ENCODE measurements at regions not wholly inside any gene's neighbourhood (a gene's known extent, or its start where the extent isn't known, plus 50 kb on each side); places are given as distances from the start of the nearest gene placed in this dataset.

DNA sequence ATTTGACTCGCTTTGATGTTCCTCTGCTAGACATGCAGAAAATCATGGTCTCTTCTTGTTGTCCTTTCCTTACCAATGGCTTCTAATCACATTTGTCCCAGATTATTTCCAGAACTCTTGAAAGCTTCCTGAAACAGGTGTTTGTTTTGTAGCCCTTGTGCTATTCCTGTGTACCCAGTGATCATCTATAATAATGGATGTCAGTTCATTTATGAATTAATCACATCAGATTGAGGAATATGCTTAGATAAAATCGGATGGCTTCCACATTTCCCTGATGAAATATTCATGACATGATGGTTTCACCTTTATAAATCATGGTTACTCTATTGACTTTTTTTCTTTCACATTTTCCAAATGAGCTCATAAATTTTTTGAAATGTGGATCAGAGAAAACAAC is 359.0 kb upstream of the DMAC1 start:
- no peaks in the 10 kb centered on the region for H3K4me1 Mint-ChIP-seq
- no peaks in the 10 kb centered on the region for H3K36me3 Mint-ChIP-seq
- no peak for DNase-seq
- no peak overlapping the region for H3K4me3 Mint-ChIP-seq
- no peaks in the 10 kb centered on the region for H3K27me3 Mint-ChIP-seq
- CTCF ChIA-PET: interaction anchor here (0.6 kb wide), 1 partner anchor 310 kb away, joined by 3 read pairs; no protein-coding TSS in a partner anchor
- H3K9me3 Mint-ChIP-seq: no peaks in the 10 kb centered on the region
- H3K27ac Mint-ChIP-seq: no peak overlapping the region

DNA sequence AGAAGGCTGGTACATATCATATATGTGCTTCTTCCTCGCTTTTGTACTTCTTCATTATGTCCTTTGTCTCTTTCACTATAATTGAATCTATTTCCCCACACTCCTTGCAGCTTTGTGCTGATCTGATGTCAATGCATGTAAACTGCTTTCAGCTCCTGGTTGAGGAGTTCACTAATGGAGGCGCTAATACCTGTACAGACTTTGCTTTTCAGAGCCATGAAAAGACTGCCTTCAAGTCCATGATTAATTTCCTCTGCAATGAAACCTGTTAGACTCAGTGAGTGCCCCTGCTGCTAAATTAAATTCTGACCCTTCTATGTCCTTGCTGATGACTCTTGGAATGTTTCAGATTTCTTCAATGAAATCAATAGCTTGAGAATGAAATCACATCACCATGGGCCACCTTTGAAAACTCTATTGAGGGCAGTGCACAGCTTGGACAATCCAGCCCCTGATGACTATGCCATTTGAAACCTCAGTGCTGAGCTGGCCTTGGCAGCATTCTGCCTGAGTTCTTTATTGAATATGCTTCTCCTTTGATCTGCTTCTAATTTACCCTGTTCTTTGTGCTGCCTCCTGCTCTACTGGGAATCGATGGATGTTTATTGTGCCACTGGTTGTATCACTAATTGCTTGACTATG is 358.2 kb upstream of the DMAC1 start:
- H3K4me3 Mint-ChIP-seq: no peak overlapping the region
- H3K36me3 Mint-ChIP-seq: no peaks in the 10 kb centered on the region
- DNase-seq: no peak
- CTCF ChIA-PET: interaction anchor here (0.6 kb wide), 1 partner anchor 309 kb away, joined by 3 read pairs; no protein-coding TSS in a partner anchor
- no peaks in the 10 kb centered on the region for H3K27me3 Mint-ChIP-seq
- no peaks in the 10 kb centered on the region for H3K4me1 Mint-ChIP-seq
- no peak overlapping the region for H3K27ac Mint-ChIP-seq
- no peaks in the 10 kb centered on the region for H3K9me3 Mint-ChIP-seq

DNA sequence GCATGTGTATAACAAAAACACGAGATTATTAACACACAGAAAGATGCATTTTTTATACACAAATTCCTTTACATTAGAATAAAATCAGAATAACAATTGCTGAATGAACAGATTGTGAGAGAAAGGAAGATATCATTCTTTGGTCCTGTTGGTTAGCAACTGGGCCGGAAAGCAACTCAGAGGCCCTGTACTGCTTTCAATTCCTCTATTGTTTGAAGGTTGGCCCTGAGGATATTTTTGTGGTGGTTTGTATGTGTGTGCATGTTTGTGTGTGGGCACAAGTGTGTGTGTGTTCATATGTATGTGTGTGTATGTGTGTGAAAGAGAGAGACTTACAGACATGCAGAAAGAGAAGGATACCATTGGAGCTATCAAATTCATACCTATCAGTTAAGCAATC is 356.8 kb upstream of the DMAC1 start:
- no peak overlapping the region for H3K4me3 Mint-ChIP-seq
- no peak overlapping the region for H3K27ac Mint-ChIP-seq
- H3K36me3 Mint-ChIP-seq: no peaks in the 10 kb centered on the region
- no peak for DNase-seq
- CTCF ChIA-PET: no interaction called here
- H3K4me1 Mint-ChIP-seq: no peaks in the 10 kb centered on the region
- H3K27me3 Mint-ChIP-seq: no peaks in the 10 kb centered on the region
- H3K9me3 Mint-ChIP-seq: no peaks in the 10 kb centered on the region

- no peak overlapping the region for H3K27ac Mint-ChIP-seq
- CTCF ChIA-PET: no interaction called here
- H3K4me3 Mint-ChIP-seq: no peak overlapping the region
- no peak for DNase-seq
- no peaks in the 10 kb centered on the region for H3K36me3 Mint-ChIP-seq
- no peaks in the 10 kb centered on the region for H3K27me3 Mint-ChIP-seq
- peaks cover 1% of the 10 kb centered on the region for H3K9me3 Mint-ChIP-seq
- H3K4me1 Mint-ChIP-seq: no peaks in the 10 kb centered on the region
These were observed 356.1 kb upstream of the DMAC1 start for GRCh38 chr9:8155706-8156105.

- DNase-seq: no peak
- Mint-ChIP-seq H3K27me3 (no peaks in the 10 kb centered on the region), H3K4me1 (no peaks in the 10 kb centered on the region), H3K36me3 (no peaks in the 10 kb centered on the region), H3K4me3 (no peak overlapping the region), H3K27ac (no peak overlapping the region), H3K9me3 (no peaks in the 10 kb centered on the region)
- CTCF ChIA-PET: no interaction called here
These were observed 344.1 kb upstream of the DMAC1 start for GRCh38 chr9:8143677-8144076.

DNA sequence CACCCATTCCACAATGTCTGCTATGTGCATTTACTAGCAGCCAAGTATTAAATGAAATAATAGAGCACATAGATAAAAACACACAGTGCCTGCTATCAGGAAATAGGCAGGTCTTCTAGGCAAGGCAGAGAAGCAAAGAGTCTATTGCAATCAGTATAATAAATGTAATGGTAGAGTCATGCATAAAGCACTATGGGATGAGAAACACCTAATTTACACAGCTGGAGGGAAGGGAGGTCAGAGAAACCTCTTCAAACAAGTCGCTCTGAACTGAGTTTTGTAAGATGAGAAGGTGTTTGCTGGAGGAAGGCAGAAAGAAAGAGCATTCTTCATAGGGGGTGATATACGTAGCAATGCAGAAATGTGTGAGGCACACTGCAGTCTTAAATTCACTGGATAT is 341.0 kb upstream of the DMAC1 start:
- Mint-ChIP-seq H3K4me3 (no peak overlapping the region), H3K27ac (no peak overlapping the region), H3K27me3 (no peaks in the 10 kb centered on the region), H3K4me1 (no peaks in the 10 kb centered on the region), H3K36me3 (no peaks in the 10 kb centered on the region), H3K9me3 (no peaks in the 10 kb centered on the region)
- CTCF ChIA-PET: no interaction called here
- DNase-seq: no peak

DNA sequence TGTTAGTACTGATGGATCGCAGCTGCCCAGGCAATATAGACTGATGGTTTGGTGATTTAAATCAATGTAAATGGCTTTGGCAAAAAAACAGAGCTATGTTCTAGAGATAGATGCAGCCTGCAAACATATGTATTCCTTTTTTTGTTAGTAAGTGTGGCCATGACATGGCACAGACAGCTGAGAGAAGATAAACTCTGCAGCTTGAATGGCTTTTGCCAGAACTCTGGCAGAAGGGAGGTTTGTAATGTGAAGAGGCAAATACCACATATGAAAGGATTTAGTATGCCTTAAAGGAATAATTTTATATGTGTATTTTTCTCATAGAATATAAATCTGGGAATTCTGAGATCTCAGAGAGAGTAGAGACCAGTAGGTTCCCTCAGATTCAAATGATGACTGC is 340.2 kb upstream of the DMAC1 start:
- H3K27ac Mint-ChIP-seq: no peak overlapping the region
- no peaks in the 10 kb centered on the region for H3K36me3 Mint-ChIP-seq
- no peak for DNase-seq
- H3K27me3 Mint-ChIP-seq: no peaks in the 10 kb centered on the region
- CTCF ChIA-PET: no interaction called here
- no peak overlapping the region for H3K4me3 Mint-ChIP-seq
- no peaks in the 10 kb centered on the region for H3K4me1 Mint-ChIP-seq
- no peaks in the 10 kb centered on the region for H3K9me3 Mint-ChIP-seq

DNA sequence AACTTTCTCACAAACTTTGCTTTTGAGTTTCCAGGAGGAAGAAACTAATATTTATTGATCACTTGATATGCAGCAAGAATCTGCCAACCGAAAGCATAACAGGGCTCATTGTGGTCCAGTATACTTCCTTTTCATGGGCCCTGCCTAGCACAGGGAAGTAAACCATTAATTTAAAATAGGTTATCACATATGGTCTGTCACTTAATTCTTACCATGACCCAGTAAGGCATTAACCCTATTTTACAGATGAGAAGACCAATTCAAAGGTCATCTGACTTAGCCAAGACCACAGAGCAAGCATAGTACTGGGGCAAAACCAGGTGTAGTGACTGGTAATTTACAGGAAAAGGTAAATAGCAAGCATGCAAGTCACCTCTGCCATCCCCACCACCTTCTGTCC is 336.9 kb upstream of the DMAC1 start:
- H3K4me3 Mint-ChIP-seq: no peak overlapping the region
- CTCF ChIA-PET: no interaction called here
- no peaks in the 10 kb centered on the region for H3K9me3 Mint-ChIP-seq
- no peaks in the 10 kb centered on the region for H3K4me1 Mint-ChIP-seq
- H3K36me3 Mint-ChIP-seq: no peaks in the 10 kb centered on the region
- no peak for DNase-seq
- H3K27me3 Mint-ChIP-seq: no peaks in the 10 kb centered on the region
- no peak overlapping the region for H3K27ac Mint-ChIP-seq

DNA sequence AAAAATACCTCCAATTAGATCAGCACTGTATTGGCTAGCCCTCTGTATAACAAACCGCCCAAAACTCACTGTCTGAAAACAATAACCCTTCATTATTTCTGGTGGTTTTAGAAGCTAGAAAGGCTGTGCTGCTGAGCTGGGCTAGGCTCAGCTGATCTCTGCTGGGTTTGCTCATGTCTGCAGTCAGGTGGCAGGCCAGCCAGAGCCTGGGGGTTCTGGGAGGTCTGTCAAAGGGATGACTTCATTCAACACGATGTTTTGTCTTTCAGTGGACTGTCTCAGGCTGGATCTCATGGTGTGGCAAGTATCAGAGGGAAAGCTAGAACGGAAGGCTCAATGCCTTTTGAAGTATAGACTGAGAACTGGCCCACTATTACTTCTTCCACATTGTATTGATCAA is 335.1 kb upstream of the DMAC1 start:
- no peaks in the 10 kb centered on the region for H3K4me1 Mint-ChIP-seq
- no peaks in the 10 kb centered on the region for H3K36me3 Mint-ChIP-seq
- no peak overlapping the region for H3K27ac Mint-ChIP-seq
- no peak for DNase-seq
- CTCF ChIA-PET: no interaction called here
- no peak overlapping the region for H3K4me3 Mint-ChIP-seq
- H3K27me3 Mint-ChIP-seq: no peaks in the 10 kb centered on the region
- H3K9me3 Mint-ChIP-seq: no peaks in the 10 kb centered on the region

DNA sequence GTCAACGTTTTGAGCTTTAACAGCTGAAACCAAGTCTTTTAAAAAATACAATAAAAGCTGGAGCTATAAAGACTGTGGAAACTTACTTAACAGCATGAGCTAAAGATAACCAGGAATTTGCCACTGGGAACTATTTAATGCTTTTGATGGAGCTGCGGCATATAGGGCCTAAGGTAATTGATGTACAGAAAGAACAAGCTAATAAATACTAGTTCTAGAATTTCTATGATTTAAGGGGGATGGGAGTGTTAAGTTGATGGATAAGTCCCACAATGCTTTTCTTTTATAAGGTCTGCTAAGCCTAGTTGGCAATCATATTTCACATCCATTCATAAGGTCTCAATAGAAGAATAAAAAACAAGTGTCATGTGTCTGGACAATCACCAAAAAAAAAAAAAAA is 334.0 kb upstream of the DMAC1 start:
- Mint-ChIP-seq H3K27ac (no peak overlapping the region), H3K36me3 (no peaks in the 10 kb centered on the region), H3K4me3 (no peak overlapping the region), H3K4me1 (no peaks in the 10 kb centered on the region), H3K27me3 (no peaks in the 10 kb centered on the region), H3K9me3 (no peaks in the 10 kb centered on the region)
- CTCF ChIA-PET: interaction anchor here (1.3 kb wide), 1 partner anchor 16 kb away, joined by 3 read pairs; no protein-coding TSS in a partner anchor
- no peak for DNase-seq

DNA sequence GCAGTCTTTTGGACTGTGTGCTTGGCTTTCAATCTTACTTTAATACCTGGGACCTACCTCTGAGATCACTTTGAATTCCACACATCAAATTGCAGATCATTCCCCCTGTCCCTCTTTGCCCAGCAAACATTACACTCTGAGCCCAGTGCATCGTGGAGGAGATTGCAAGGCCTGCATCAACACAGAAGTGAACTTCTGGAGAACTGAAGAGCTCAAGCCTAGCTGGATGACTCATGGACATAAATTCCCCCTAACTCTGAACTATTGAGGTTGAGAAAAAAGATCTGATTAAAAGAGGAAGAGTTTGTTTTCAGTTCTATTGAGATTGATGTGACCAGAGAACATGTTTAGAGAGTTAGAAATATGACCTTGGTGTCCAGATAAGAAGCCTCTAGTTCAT is 316.0 kb upstream of the DMAC1 start:
- Mint-ChIP-seq H3K4me3 (no peak overlapping the region), H3K27ac (no peak overlapping the region), H3K27me3 (no peaks in the 10 kb centered on the region), H3K4me1 (no peaks in the 10 kb centered on the region), H3K36me3 (no peaks in the 10 kb centered on the region), H3K9me3 (no peaks in the 10 kb centered on the region)
- CTCF ChIA-PET: no interaction called here
- DNase-seq: no peak

GRCh38 chr9:8114826-8115225 is 315.2 kb upstream of the DMAC1 start:
- Mint-ChIP-seq H3K36me3 (no peaks in the 10 kb centered on the region), H3K27me3 (no peaks in the 10 kb centered on the region), H3K9me3 (no peaks in the 10 kb centered on the region), H3K27ac (no peak overlapping the region), H3K4me1 (no peaks in the 10 kb centered on the region), H3K4me3 (no peak overlapping the region)
- DNase-seq: no peak
- CTCF ChIA-PET: no interaction called here

GRCh38 chr9:8106362-8106761 is 306.8 kb upstream of the DMAC1 start:
- no peak overlapping the region for H3K27ac Mint-ChIP-seq
- CTCF ChIA-PET: no interaction called here
- H3K9me3 Mint-ChIP-seq: peaks cover 2% of the 10 kb centered on the region
- no peak overlapping the region for H3K4me3 Mint-ChIP-seq
- no peaks in the 10 kb centered on the region for H3K36me3 Mint-ChIP-seq
- DNase-seq: no peak
- H3K4me1 Mint-ChIP-seq: no peaks in the 10 kb centered on the region
- no peaks in the 10 kb centered on the region for H3K27me3 Mint-ChIP-seq

- no peak for DNase-seq
- Mint-ChIP-seq H3K36me3 (no peaks in the 10 kb centered on the region), H3K4me1 (no peaks in the 10 kb centered on the region), H3K9me3 (peaks cover 5% of the 10 kb centered on the region), H3K27me3 (no peaks in the 10 kb centered on the region), H3K4me3 (no peak overlapping the region), H3K27ac (no peak overlapping the region)
- CTCF ChIA-PET: no interaction called here
These were observed 302.0 kb upstream of the DMAC1 start for GRCh38 chr9:8101607-8102006.

DNA sequence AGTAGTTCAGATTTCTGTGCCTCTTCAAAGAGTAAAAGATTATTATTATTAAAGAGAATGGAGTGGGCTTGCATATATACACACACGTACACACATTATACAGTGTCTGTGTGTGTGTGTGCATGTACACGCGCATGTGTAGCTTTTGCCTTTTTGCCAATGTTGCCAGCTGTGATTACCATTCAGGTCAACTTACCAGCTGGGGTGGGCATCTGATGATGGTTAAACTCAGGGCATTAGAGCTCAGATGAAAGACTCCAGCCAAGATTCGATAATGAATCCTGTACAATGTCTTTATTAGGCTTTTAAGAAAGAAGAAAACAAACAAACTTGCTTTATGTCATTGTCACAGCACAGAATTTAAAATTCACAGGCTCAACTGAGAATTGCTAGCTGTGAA is 296.5 kb upstream of the DMAC1 start:
- peaks cover 3% of the 10 kb centered on the region for H3K9me3 Mint-ChIP-seq
- H3K36me3 Mint-ChIP-seq: no peaks in the 10 kb centered on the region
- CTCF ChIA-PET: no interaction called here
- H3K4me3 Mint-ChIP-seq: no peak overlapping the region
- no peaks in the 10 kb centered on the region for H3K27me3 Mint-ChIP-seq
- H3K27ac Mint-ChIP-seq: no peak overlapping the region
- no peak for DNase-seq
- no peaks in the 10 kb centered on the region for H3K4me1 Mint-ChIP-seq

- no peaks in the 10 kb centered on the region for H3K36me3 Mint-ChIP-seq
- CTCF ChIA-PET: no interaction called here
- peaks cover 3% of the 10 kb centered on the region for H3K9me3 Mint-ChIP-seq
- no peak overlapping the region for H3K4me3 Mint-ChIP-seq
- no peaks in the 10 kb centered on the region for H3K27me3 Mint-ChIP-seq
- H3K4me1 Mint-ChIP-seq: no peaks in the 10 kb centered on the region
- H3K27ac Mint-ChIP-seq: no peak overlapping the region
- DNase-seq: no peak
These were observed 296.1 kb upstream of the DMAC1 start for GRCh38 chr9:8095672-8096086.
